Progenitor cell of endocrine pancreas (in vitro differentiated cells): ENCODE measurements at regions not wholly inside any gene's neighbourhood (a gene's known extent, or its start where the extent isn't known, plus 50 kb on each side); places are given as distances from the start of the nearest gene placed in this dataset.

ENCODE experiments used
- DNase-seq: peaks from one replicate; pipeline ENCODE4 v3.0.0; 2021; ENCODE audit warnings: low spot score; ENCODE audit not compliant: unreplicated experiment
- H3K27ac Mint-ChIP-seq: 2 replicates; pipeline ENCODE4 v1.8.0; 2021; ENCODE audit warnings: mild to moderate bottlenecking, moderate library complexity, mixed read lengths
- H3K27me3 Mint-ChIP-seq: 2 replicates; pipeline ENCODE4 v1.8.0; 2021; ENCODE audit warnings: mixed read lengths
- H3K36me3 Mint-ChIP-seq: 2 replicates; pipeline ENCODE4 v1.8.0; 2022; ENCODE audit warnings: mixed read lengths; ENCODE audit not compliant: insufficient read depth
- H3K4me1 Mint-ChIP-seq: 2 replicates; pipeline ENCODE4 v1.8.0; 2021; ENCODE audit warnings: low read depth, mixed read lengths
- H3K4me3 Mint-ChIP-seq: 2 replicates; pipeline ENCODE4 v1.8.0; 2021; ENCODE audit warnings: low read depth, mild to moderate bottlenecking, moderate library complexity, mixed read lengths
- H3K9me3 Mint-ChIP-seq: 2 replicates; pipeline ENCODE4 v1.8.0; 2021; ENCODE audit warnings: low read depth, mixed read lengths
- CTCF ChIP-seq: fragments of 200-600 bp; sonication (generic); IDR thresholded peaks from one replicate; pipeline ENCODE4 v1.5.0; 2021; ENCODE audit warnings: antibody characterized with exemption, mild to moderate bottlenecking; ENCODE audit not compliant: unreplicated experiment

GRCh38 chr12:4178424-4179170, 95.0 kb upstream of the CCND2 start:
- TF ChIP-seq CTCF, result no peak
- no peak overlapping the region for H3K4me3 Mint-ChIP-seq
- H3K27ac Mint-ChIP-seq, result peak overlapping the region; percentile 22
- no peak for DNase-seq
- H3K27me3 Mint-ChIP-seq, result peaks cover 6% of the 10 kb centered on the region
- H3K4me1 Mint-ChIP-seq, result no peaks in the 10 kb centered on the region
- no peaks in the 10 kb centered on the region for H3K36me3 Mint-ChIP-seq
- no peaks in the 10 kb centered on the region for H3K9me3 Mint-ChIP-seq

GRCh38 chr12:4177262-4177661, 96.3 kb upstream of the CCND2 start:
- Mint-ChIP-seq H3K27ac (no peak overlapping the region), H3K36me3 (no peaks in the 10 kb centered on the region)

GRCh38 chr12:4176168-4176567, 97.4 kb upstream of the CCND2 start:
- no peak for DNase-seq
- Mint-ChIP-seq H3K27ac (no peak overlapping the region), H3K9me3 (no peaks in the 10 kb centered on the region), H3K4me1 (no peaks in the 10 kb centered on the region), H3K27me3 (peaks cover 8% of the 10 kb centered on the region), H3K4me3 (no peak overlapping the region), H3K36me3 (no peaks in the 10 kb centered on the region)
- no peak for TF ChIP-seq CTCF

More at GRCh38 chr12:4177262-4177661, 96.3 kb upstream of the CCND2 start:
- Mint-ChIP-seq H3K4me1 (no peaks in the 10 kb centered on the region), H3K9me3 (no peaks in the 10 kb centered on the region), H3K27me3 (peaks cover 6% of the 10 kb centered on the region), H3K4me3 (no peak overlapping the region)
- DNase-seq, result no peak
- no peak for TF ChIP-seq CTCF

GRCh38 chr12:4174417-4174816, 99.1 kb upstream of the CCND2 start:
- DNase-seq, result no peak
- Mint-ChIP-seq H3K27ac (no peak overlapping the region), H3K4me3 (no peak overlapping the region), H3K4me1 (no peaks in the 10 kb centered on the region), H3K9me3 (no peaks in the 10 kb centered on the region), H3K36me3 (no peaks in the 10 kb centered on the region), H3K27me3 (peaks cover 23% of the 10 kb centered on the region)
- TF ChIP-seq CTCF, result no peak

GRCh38 chr12:4172999-4173398, 100.6 kb upstream of the CCND2 start:
- Mint-ChIP-seq H3K27ac (no peak overlapping the region), H3K27me3 (peaks cover 26% of the 10 kb centered on the region), H3K9me3 (no peaks in the 10 kb centered on the region), H3K36me3 (no peaks in the 10 kb centered on the region), H3K4me1 (peaks cover 4% of the 10 kb centered on the region), H3K4me3 (no peak overlapping the region)
- no peak for TF ChIP-seq CTCF
- no peak for DNase-seq
